ENCODE measurements at regions not wholly inside any gene's neighbourhood (a gene's known extent, or its start where the extent isn't known, plus 50 kb on each side); places are given as distances from the start of the nearest gene placed in this dataset.

- no peak overlapping the region for H4K5ac ChIP-seq (ENCODE audit: insufficient read length, low read depth, low read length)
- no peak overlapping the region for H2AK5ac ChIP-seq (ENCODE audit: insufficient read length, low read length)
- no peaks in the 10 kb centered on the region for H4K20me1 ChIP-seq (ENCODE audit: control insufficient read depth, insufficient read depth, insufficient read length)
- no peaks in the 10 kb centered on the region for H3K23me2 ChIP-seq (ENCODE audit: insufficient read length, low read depth, low read length, poor library complexity, severe bottlenecking)
- H2BK12ac ChIP-seq (ENCODE audit: insufficient read length, low read depth, low read length): no peak overlapping the region
- H3K79me2 ChIP-seq (ENCODE audit: insufficient read depth, low read length): no peaks in the 10 kb centered on the region
- no peak overlapping the region for H2BK5ac ChIP-seq (ENCODE audit: insufficient read length, low read length)
- Mint-ChIP-seq H3K4me3 (no peak overlapping the region), H3K27me3 (ENCODE audit: low read depth) (no peaks in the 10 kb centered on the region), H3K9me3 (no peaks in the 10 kb centered on the region), H3K36me3 (ENCODE audit: insufficient read depth in 1 of 3, low read depth in 3 of 3) (no peaks in the 10 kb centered on the region), H3K4me1 (peaks cover 11% of the 10 kb centered on the region in 2 experiments), H3K27ac (no peak overlapping the region)
- H3K9ac ChIP-seq (ENCODE audit: extremely low read depth, insufficient read length, low read length): no peak overlapping the region
- no peak overlapping the region for H3K4me2 ChIP-seq (ENCODE audit: insufficient read depth, insufficient read length, low read length)
- H3K79me1 ChIP-seq (ENCODE audit: insufficient read depth, low read depth, low read length, poor library complexity, severe bottlenecking): no peaks in the 10 kb centered on the region
- no peak overlapping the region for H3K18ac ChIP-seq (ENCODE audit: insufficient read length, low read depth, low read length)
- no peak overlapping the region for H2BK15ac ChIP-seq (ENCODE audit: low read depth, low read length)
- H2BK20ac ChIP-seq (ENCODE audit: low read depth, low read length, poor library complexity, severe bottlenecking): no peak overlapping the region
- no peak overlapping the region for H4K91ac ChIP-seq (ENCODE audit: insufficient read length, low read depth, low read length)
- no peak overlapping the region for H2BK120ac ChIP-seq (ENCODE audit: low read depth, low read length, poor library complexity, severe bottlenecking)
- no peaks in the 10 kb centered on the region for H3K27me3 ChIP-seq (ENCODE audit: insufficient read depth, low read length)
- DNase-seq: no peak
- TF ChIP-seq CTCF (conservative IDR thresholded peaks at IDR 0.05): no peak
- H3K23ac ChIP-seq (ENCODE audit: insufficient read length, low read depth, low read length): no peak overlapping the region
- H3K4me1 ChIP-seq (ENCODE audit: insufficient read depth, low read length): no peaks in the 10 kb centered on the region
- H3T11ph ChIP-seq (ENCODE audit: low read length): no peak overlapping the region
- no peaks in the 10 kb centered on the region for H3K9me3 ChIP-seq (ENCODE audit: control insufficient read depth, low read depth, low read length)
- H3K4ac ChIP-seq (ENCODE audit: low read depth, low read length): no peak overlapping the region
- H2AFZ ChIP-seq (ENCODE audit: low read length): no peak overlapping the region
- WGBS (ENCODE audit: extremely low coverage, insufficient read length, low lambda C conversion rate): no CpG with 5 or more reads among the region's 3 CpGs
- H3K27ac ChIP-seq (ENCODE audit: insufficient read length, low read depth, low read length): no peak overlapping the region
- no peak overlapping the region for H3K56ac ChIP-seq (ENCODE audit: insufficient read length, low read depth, low read length)
- H3K14ac ChIP-seq (ENCODE audit: insufficient read depth, low read length): no peak overlapping the region
- H4K8ac ChIP-seq (replicated peaks; ENCODE audit: insufficient read length, low read depth, low read length): no peak overlapping the region
Measured at GRCh38 chr13:76421011-76421410, 465.2 kb downstream of the KCTD12 start.
